ENCODE measurements at regions not wholly inside any gene's neighbourhood (a gene's known extent, or its start where the extent isn't known, plus 50 kb on each side); places are given as distances from the start of the nearest gene placed in this dataset.

GRCh38 chr2:122982936-122983335 lies 1042.2 kb upstream of the CNTNAP5 start:
- Histone ChIP-seq H4K91ac (replicated peaks; ENCODE audit: insufficient read length, low read length) (no peak overlapping the region), H3K23me2 (ENCODE audit: low read depth, low read length) (no peaks in the 10 kb centered on the region), H2BK12ac (ENCODE audit: low read depth, low read length) (no peak overlapping the region), H3K4me3 (ENCODE audit: extremely low read depth in 1 of 4, insufficient read depth in 2 of 4, low read depth in 3 of 4, low read length in 4 of 4) (no peak overlapping the region), H3K27ac (ENCODE audit: low read depth, low read length) (no peak overlapping the region), H4K20me1 (replicated peaks in 1 of 2; ENCODE audit: control insufficient read depth in 1 of 2, insufficient read depth in 2 of 2, low read length in 2 of 2) (no peaks in the 10 kb centered on the region), H3K14ac (ENCODE audit: insufficient read length) (no peak overlapping the region), H2AFZ (ENCODE audit: low read length) (no peak overlapping the region), H4K8ac (ENCODE audit: extremely low read depth, insufficient read depth, low read length) (no peak overlapping the region), H3K79me1 (ENCODE audit: low read depth, low read length) (no peaks in the 10 kb centered on the region), H2BK20ac (ENCODE audit: low read length) (no peak overlapping the region), H2BK120ac (replicated peaks; ENCODE audit: low read depth, low read length) (no peak overlapping the region), H3K4me1 (replicated peaks in 1 of 4; ENCODE audit: control insufficient read depth in 3 of 4, insufficient read depth in 4 of 4, low read length in 3 of 4) (no peaks in the 10 kb centered on the region), H3K18ac (ENCODE audit: extremely low read depth, low read length) (no peak overlapping the region), H2BK5ac (ENCODE audit: low read depth, low read length) (no peak overlapping the region), H3K4me2 (ENCODE audit: insufficient read depth in 1 of 2, low read depth in 2 of 2, low read length in 2 of 2) (no peak overlapping the region), H3K36me3 (ENCODE audit: control insufficient read depth in 2 of 4, insufficient read depth in 4 of 4, low read length in 3 of 4) (no peaks in the 10 kb centered on the region), H3K27me3 (replicated peaks in 1 of 4; ENCODE audit: control insufficient read depth in 3 of 4, extremely low read depth in 1 of 4, insufficient read depth in 3 of 4, low read length in 3 of 4) (no peaks in the 10 kb centered on the region), H4K5ac (ENCODE audit: insufficient read length, low read depth, low read length) (no peak overlapping the region), H3K9me3 (ENCODE audit: insufficient read depth in 2 of 2, low read depth in 1 of 2, low read length in 1 of 2) (no peaks in the 10 kb centered on the region; a peak in 1 of 4 replicates), H3K4ac (replicated peaks; ENCODE audit: insufficient read length, low read depth, low read length) (no peak overlapping the region), H3K79me2 (ENCODE audit: control insufficient read depth in 1 of 2, insufficient read depth in 2 of 2, low read length in 2 of 2) (no peaks in the 10 kb centered on the region), H3K23ac (ENCODE audit: insufficient read length) (no peak overlapping the region), H3K9ac (replicated peaks in 1 of 4; ENCODE audit: extremely low read depth in 1 of 4, low read depth in 3 of 4, low read length in 3 of 4) (no peak overlapping the region), H3K56ac (replicated peaks; ENCODE audit: insufficient read length, low read depth, low read length) (no peak overlapping the region), H2BK15ac (ENCODE audit: low read length) (no peak overlapping the region), H2AK5ac (ENCODE audit: low read depth, low read length) (no peak overlapping the region)
- no peak for FAIRE-seq
- POLR2A ChIA-PET (ENCODE audit: partially characterized antibody) = no interaction called here
- WGBS, 2 experiments (ENCODE audit: extremely low coverage in 1 of 2, insufficient coverage in 1 of 2, insufficient read length in 1 of 2, insufficient replicate concordance in 2 of 2, low coverage in 1 of 2, low lambda C conversion rate in 2 of 2, missing lambda C conversion rate in 1 of 2) = 93% methylated on average over 1 of the region's 1 CpG; no CpG with 5 or more reads in 1 of the 2 experiments
- no peak for DNase-seq (ENCODE audit: low read depth in 1 of 2, low spot score in 2 of 2)
- CTCF ChIA-PET (ENCODE audit: partially characterized antibody) = no interaction called here
- TF ChIP-seq ZNF274 (IDR thresholded peaks at IDR 0.05; ENCODE audit: borderline replicate concordance, extremely low read depth, low read length) (no peak), SIN3A (conservative IDR thresholded peaks at IDR 0.05 in 1 of 2, IDR thresholded peaks at IDR 0.05 in 1 of 2; ENCODE audit: low read depth in 1 of 2, low read length in 2 of 2) (no peak), HDAC2 (IDR thresholded peaks at IDR 0.05; ENCODE audit: borderline replicate concordance in 1 of 2, low read depth in 2 of 2, low read length in 2 of 2) (no peak), SUZ12 (IDR thresholded peaks at IDR 0.05; ENCODE audit: low read length) (no peak), BCL11A (IDR thresholded peaks at IDR 0.05; ENCODE audit: low read depth in 2 of 2, low read length in 2 of 2) (no peak), GABPA (IDR thresholded peaks at IDR 0.05; ENCODE audit: borderline replicate concordance, insufficient read depth, low read length) (no peak), CEBPB (IDR thresholded peaks at IDR 0.05; ENCODE audit: low read depth, low read length) (no peak), ATF3 (IDR thresholded peaks at IDR 0.05; ENCODE audit: insufficient read depth, low read depth, low read length) (no peak), KDM5A (IDR thresholded peaks at IDR 0.05; ENCODE audit: low read length) (no peak), RFX5 (IDR thresholded peaks at IDR 0.05; ENCODE audit: borderline replicate concordance, low read depth, low read length) (no peak), NANOG (IDR thresholded peaks at IDR 0.05; ENCODE audit: insufficient read depth, low read depth, low read length, poor library complexity, severe bottlenecking) (no peak), BACH1 (IDR thresholded peaks at IDR 0.05; ENCODE audit: low read length) (no peak), KDM1A (IDR thresholded peaks at IDR 0.05; ENCODE audit: borderline replicate concordance, low read length) (no peak)
